SK-N-SH (cell line): ENCODE measurements at regions not wholly inside any gene's neighbourhood (a gene's known extent, or its start where the extent isn't known, plus 50 kb on each side); places are given as distances from the start of the nearest gene placed in this dataset.

Experiments used
- CHD2 ChIP-seq: fragments of 150-350 bp; IDR thresholded peaks from 2 replicates; pipeline ENCODE4 v1.6.1; 2018; ENCODE audit warnings: low read length; ENCODE audit not compliant: partially characterized antibody
- CTCF ChIP-seq: fragments of 200-600 bp; sonication (generic); IDR thresholded peaks from 2 replicates; pipeline ENCODE4 v1.6.1; 2017; ENCODE audit warnings: antibody characterized with exemption, mild to moderate bottlenecking, moderate library complexity
- EZH2phosphoT487 ChIP-seq: fragments of 200-600 bp; sonication (generic); IDR thresholded peaks from 2 replicates; pipeline ENCODE4 v1.6.1; 2017; ENCODE audit warnings: low read depth, mixed run types, mild to moderate bottlenecking, antibody characterized with exemption, moderate library complexity, borderline replicate concordance
- JUND ChIP-seq: IDR thresholded peaks from 2 replicates; pipeline ENCODE4 v1.4.0; 2012
- MAX ChIP-seq: IDR thresholded peaks from 2 replicates; pipeline ENCODE4 v1.4.0; 2012; ENCODE audit warnings: low read depth
- TAF1 ChIP-seq: IDR thresholded peaks from 2 replicates; pipeline ENCODE4 v1.6.1; 2012; ENCODE audit warnings: low read depth, mild to moderate bottlenecking, low read length, moderate library complexity, borderline replicate concordance
- TEAD4 ChIP-seq: IDR thresholded peaks from 2 replicates; pipeline ENCODE4 v1.4.0; 2012; ENCODE audit warnings: mild to moderate bottlenecking, borderline replicate concordance; ENCODE audit not compliant: insufficient read depth
- USF2 ChIP-seq: fragments of 150-350 bp; IDR thresholded peaks from 2 replicates; pipeline ENCODE4 v1.6.1; 2017; ENCODE audit warnings: antibody characterized with exemption, low read length, low read depth, borderline replicate concordance
- YY1 ChIP-seq: IDR thresholded peaks from 2 replicates; pipeline ENCODE4 v1.4.0; 2012; ENCODE audit warnings: low read depth, mild to moderate bottlenecking

- TF ChIP-seq CTCF (no peak), EZH2phosphoT487 (no peak), CHD2 (no peak), TAF1 (no peak), JUND (no peak), TEAD4 (no peak), MAX (no peak), YY1 (no peak), USF2 (no peak)
These were observed 241.7 kb upstream of the ID2 start for GRCh38 chr2:8440029-8440778.
